ENCODE measurements at regions not wholly inside any gene's neighbourhood (a gene's known extent, or its start where the extent isn't known, plus 50 kb on each side); places are given as distances from the start of the nearest gene placed in this dataset.
"Not testable (repeated sequence)": the region's sequence is repeated elsewhere in the genome, so short reads cannot be mapped to it uniquely, and the experiment has no call there.

GRCh38 chr1:185433667-185434066 lies 116.6 kb upstream of the IVNS1ABP start:
- DNase-seq (ENCODE audit: low read depth), result no peak

- no peak for DNase-seq (ENCODE audit: low read depth)
Observed at GRCh38 chr1:185432948-185433347, 115.9 kb upstream of the IVNS1ABP start.

- no peak for DNase-seq (ENCODE audit: low read depth)
Observed at GRCh38 chr1:185431612-185432011, 114.6 kb upstream of the IVNS1ABP start.

- not testable (repeated sequence) for DNase-seq (ENCODE audit: low read depth)
Observed at GRCh38 chr1:185429668-185430067, 112.6 kb upstream of the IVNS1ABP start.

GRCh38 chr1:185427776-185428175 lies 110.7 kb upstream of the IVNS1ABP start:
- no peak for DNase-seq (ENCODE audit: low read depth)

- no peak for DNase-seq (ENCODE audit: low read depth)
Observed at GRCh38 chr1:185427264-185427663, 110.2 kb upstream of the IVNS1ABP start.

- no peak for DNase-seq (ENCODE audit: low read depth)
Observed at GRCh38 chr1:185426848-185427247, 109.8 kb upstream of the IVNS1ABP start.

GRCh38 chr1:185425163-185425562 lies 108.1 kb upstream of the IVNS1ABP start:
- DNase-seq (ENCODE audit: low read depth), result no peak

GRCh38 chr1:185421485-185422107 lies 104.6 kb upstream of the IVNS1ABP start:
- no peak for DNase-seq (ENCODE audit: low read depth)

GRCh38 chr1:185420588-185421081 lies 103.6 kb upstream of the IVNS1ABP start:
- no peak for DNase-seq (ENCODE audit: low read depth)

GRCh38 chr1:185419718-185420117 lies 102.7 kb upstream of the IVNS1ABP start:
- DNase-seq (ENCODE audit: low read depth), result no peak

GRCh38 chr1:185418472-185418871 lies 101.4 kb upstream of the IVNS1ABP start:
- DNase-seq (ENCODE audit: low read depth), result no peak

GRCh38 chr1:185412385-185413087 lies 95.5 kb upstream of the IVNS1ABP start:
- DNase-seq (ENCODE audit: low read depth), result no peak

- no peak for DNase-seq (ENCODE audit: low read depth)
Observed at GRCh38 chr1:185409763-185410528, 92.9 kb upstream of the IVNS1ABP start.

GRCh38 chr1:185409345-185409744 lies 92.3 kb upstream of the IVNS1ABP start:
- no peak for DNase-seq (ENCODE audit: low read depth)

GRCh38 chr1:185408700-185409270 lies 91.7 kb upstream of the IVNS1ABP start:
- DNase-seq (ENCODE audit: low read depth), result no peak

- DNase-seq (ENCODE audit: low read depth), result no peak
Observed at GRCh38 chr1:185406691-185407009, 89.6 kb upstream of the IVNS1ABP start.

- DNase-seq (ENCODE audit: low read depth), result no peak
Observed at GRCh38 chr1:185406006-185406690, 89.1 kb upstream of the IVNS1ABP start.

- no peak for DNase-seq (ENCODE audit: low read depth)
Observed at GRCh38 chr1:185404907-185405568, 88.0 kb upstream of the IVNS1ABP start.

GRCh38 chr1:185404291-185404690 lies 87.2 kb upstream of the IVNS1ABP start:
- DNase-seq (ENCODE audit: low read depth), result no peak

GRCh38 chr1:185402930-185403329 lies 85.9 kb upstream of the IVNS1ABP start:
- no peak for DNase-seq (ENCODE audit: low read depth)

- DNase-seq (ENCODE audit: low read depth), result no peak
Observed at GRCh38 chr1:185401019-185401418, 84.0 kb upstream of the IVNS1ABP start.
